Memory B cell (primary cell): ENCODE measurements at regions not wholly inside any gene's neighbourhood (a gene's known extent, or its start where the extent isn't known, plus 50 kb on each side); places are given as distances from the start of the nearest gene placed in this dataset.
"Not testable (repeated sequence)": the region's sequence is repeated elsewhere in the genome, so short reads cannot be mapped to it uniquely, and the experiment has no call there.

ENCODE experiments used
- ATAC-seq: fragments of 150-1000 bp; cut with Tn5 transposase; 2 replicates; pipeline ENCODE4 v1.10.0; 2021; ENCODE audit warnings: low read depth, mild to moderate bottlenecking, moderate library complexity
- DNase-seq, 2 donors: peaks; one replicate each; pipeline ENCODE4 v3.0.0; 2022; ENCODE audit warnings: low spot score in 2 of 2
- H3K27ac Mint-ChIP-seq: one replicate; pipeline ENCODE4 v1.8.0; 2022; ENCODE audit warnings: mild to moderate bottlenecking, moderate library complexity, mixed read lengths
- H3K27me3 Mint-ChIP-seq: one replicate; pipeline ENCODE4 v1.8.0; 2022; ENCODE audit warnings: mixed read lengths
- H3K36me3 Mint-ChIP-seq: one replicate; pipeline ENCODE4 v1.8.0; 2022; ENCODE audit warnings: mild to moderate bottlenecking, mixed read lengths
- H3K4me1 Mint-ChIP-seq: one replicate; pipeline ENCODE4 v1.8.0; 2022; ENCODE audit warnings: mixed read lengths
- H3K4me3 Mint-ChIP-seq: one replicate; pipeline ENCODE4 v1.8.0; 2022; ENCODE audit warnings: mild to moderate bottlenecking, moderate library complexity, mixed read lengths
- H3K9me3 Mint-ChIP-seq: one replicate; pipeline ENCODE4 v1.8.0; 2022; ENCODE audit warnings: mixed read lengths

- Mint-ChIP-seq H3K4me3 (no peak overlapping the region), H3K27me3 (peaks cover 35% of the 10 kb centered on the region), H3K9me3 (peaks cover 5% of the 10 kb centered on the region), H3K4me1 (peaks cover 2% of the 10 kb centered on the region), H3K27ac (no peak overlapping the region), H3K36me3 (peaks cover 1% of the 10 kb centered on the region)
- DNase-seq: no peak
- ATAC-seq: no peak
These were observed 50.3 kb downstream of the RBFOX3 start for GRCh38 chr17:79560527-79560926.

- H3K4me1 Mint-ChIP-seq: peaks cover 3% of the 10 kb centered on the region
- no peak for ATAC-seq
- no peak overlapping the region for H3K27ac Mint-ChIP-seq
- no peak for DNase-seq
- H3K27me3 Mint-ChIP-seq: peaks cover 38% of the 10 kb centered on the region
- H3K9me3 Mint-ChIP-seq: peaks cover 6% of the 10 kb centered on the region
- peaks cover 3% of the 10 kb centered on the region for H3K36me3 Mint-ChIP-seq
- no peak overlapping the region for H3K4me3 Mint-ChIP-seq
These were observed 51.6 kb downstream of the RBFOX3 start for GRCh38 chr17:79559111-79559887.

- H3K9me3 Mint-ChIP-seq: peaks cover 6% of the 10 kb centered on the region
- H3K27me3 Mint-ChIP-seq: peaks cover 32% of the 10 kb centered on the region
- no peak for DNase-seq
- no peak overlapping the region for H3K4me3 Mint-ChIP-seq
- no peak overlapping the region for H3K27ac Mint-ChIP-seq
- H3K4me1 Mint-ChIP-seq: peaks cover 3% of the 10 kb centered on the region
- H3K36me3 Mint-ChIP-seq: peaks cover 3% of the 10 kb centered on the region
- no peak for ATAC-seq
These were observed 52.6 kb downstream of the RBFOX3 start for GRCh38 chr17:79558091-79558900.

GRCh38 chr17:79557276-79558090, 53.4 kb downstream of the RBFOX3 start:
- no peak for ATAC-seq
- H3K27me3 Mint-ChIP-seq: peaks cover 32% of the 10 kb centered on the region

GRCh38 chr17:79556271-79556670, 54.6 kb downstream of the RBFOX3 start:
- H3K27ac Mint-ChIP-seq: no peak overlapping the region
- ATAC-seq (no peak), DNase-seq (no peak)
- H3K4me3 Mint-ChIP-seq: no peak overlapping the region
- H3K27me3 Mint-ChIP-seq: peaks cover 32% of the 10 kb centered on the region
- H3K9me3 Mint-ChIP-seq: peaks cover 6% of the 10 kb centered on the region
- H3K4me1 Mint-ChIP-seq: peaks cover 3% of the 10 kb centered on the region
- peaks cover 3% of the 10 kb centered on the region for H3K36me3 Mint-ChIP-seq

More at GRCh38 chr17:79557276-79558090, 53.4 kb downstream of the RBFOX3 start:
- H3K9me3 Mint-ChIP-seq: peaks cover 6% of the 10 kb centered on the region
- no peak for DNase-seq
- no peak overlapping the region for H3K4me3 Mint-ChIP-seq
- peaks cover 3% of the 10 kb centered on the region for H3K4me1 Mint-ChIP-seq
- peaks cover 3% of the 10 kb centered on the region for H3K36me3 Mint-ChIP-seq
- no peak overlapping the region for H3K27ac Mint-ChIP-seq

GRCh38 chr17:79555543-79555942, 55.3 kb downstream of the RBFOX3 start:
- no peak for ATAC-seq
- Mint-ChIP-seq H3K36me3 (peaks cover 3% of the 10 kb centered on the region), H3K9me3 (peaks cover 7% of the 10 kb centered on the region), H3K27me3 (peaks cover 33% of the 10 kb centered on the region), H3K27ac (no peak overlapping the region), H3K4me3 (no peak overlapping the region), H3K4me1 (peaks cover 3% of the 10 kb centered on the region)
- DNase-seq: no peak

- H3K4me1 Mint-ChIP-seq, H3K4me3 Mint-ChIP-seq, H3K36me3 Mint-ChIP-seq, H3K27ac Mint-ChIP-seq, H3K9me3 Mint-ChIP-seq, ATAC-seq, DNase-seq: not testable (repeated sequence)
- H3K27me3 Mint-ChIP-seq: peaks cover 26% of the 10 kb centered on the region
These were observed 56.5 kb downstream of the RBFOX3 start for GRCh38 chr17:79554346-79554745.

GRCh38 chr17:79552824-79553223, 58.0 kb downstream of the RBFOX3 start:
- Mint-ChIP-seq H3K27ac (no peak overlapping the region), H3K4me3 (no peak overlapping the region), H3K4me1 (peaks cover 3% of the 10 kb centered on the region), H3K27me3 (peaks cover 18% of the 10 kb centered on the region), H3K9me3 (peaks cover 5% of the 10 kb centered on the region), H3K36me3 (peaks cover 3% of the 10 kb centered on the region)
- DNase-seq: no peak
- no peak for ATAC-seq

- H3K4me3 Mint-ChIP-seq: no peak overlapping the region
- H3K27me3 Mint-ChIP-seq: peaks cover 14% of the 10 kb centered on the region
- peaks cover 3% of the 10 kb centered on the region for H3K4me1 Mint-ChIP-seq
- H3K27ac Mint-ChIP-seq: no peak overlapping the region
- ATAC-seq (no peak), DNase-seq (no peak)
- peaks cover 3% of the 10 kb centered on the region for H3K36me3 Mint-ChIP-seq
- H3K9me3 Mint-ChIP-seq: peaks cover 5% of the 10 kb centered on the region
These were observed 58.4 kb downstream of the RBFOX3 start for GRCh38 chr17:79552405-79552804.

- Mint-ChIP-seq H3K27ac (no peak overlapping the region), H3K4me1 (no peaks in the 10 kb centered on the region), H3K4me3 (no peak overlapping the region), H3K27me3 (peaks cover 13% of the 10 kb centered on the region), H3K36me3 (peaks cover under 1% of the 10 kb centered on the region), H3K9me3 (peaks cover 2% of the 10 kb centered on the region)
- ATAC-seq (no peak), DNase-seq (no peak)
These were observed 61.5 kb downstream of the RBFOX3 start for GRCh38 chr17:79549141-79549915.

- DNase-seq (no peak), ATAC-seq (no peak)
- Mint-ChIP-seq H3K27ac (no peak overlapping the region), H3K4me3 (no peak overlapping the region), H3K9me3 (peaks cover 2% of the 10 kb centered on the region), H3K4me1 (no peaks in the 10 kb centered on the region), H3K27me3 (peaks cover 14% of the 10 kb centered on the region), H3K36me3 (no peaks in the 10 kb centered on the region)
These were observed 62.7 kb downstream of the RBFOX3 start for GRCh38 chr17:79548116-79548515.

GRCh38 chr17:79547586-79547985, 63.3 kb downstream of the RBFOX3 start:
- no peak overlapping the region for H3K27ac Mint-ChIP-seq
- peaks cover 15% of the 10 kb centered on the region for H3K27me3 Mint-ChIP-seq
- no peaks in the 10 kb centered on the region for H3K4me1 Mint-ChIP-seq
- H3K9me3 Mint-ChIP-seq: peaks cover 2% of the 10 kb centered on the region
- H3K36me3 Mint-ChIP-seq: no peaks in the 10 kb centered on the region
- DNase-seq (no peak), ATAC-seq (no peak)
- no peak overlapping the region for H3K4me3 Mint-ChIP-seq

- peaks cover 15% of the 10 kb centered on the region for H3K27me3 Mint-ChIP-seq
- DNase-seq, H3K36me3 Mint-ChIP-seq, H3K4me1 Mint-ChIP-seq, ATAC-seq, H3K9me3 Mint-ChIP-seq, H3K4me3 Mint-ChIP-seq, H3K27ac Mint-ChIP-seq: not testable (repeated sequence)
These were observed 63.7 kb downstream of the RBFOX3 start for GRCh38 chr17:79547171-79547570.
